DND-41 (cell line): ENCODE measurements at regions not wholly inside any gene's neighbourhood (a gene's known extent, or its start where the extent isn't known, plus 50 kb on each side); places are given as distances from the start of the nearest gene placed in this dataset.

Experiments used
- EZH2 ChIP-seq: IDR thresholded peaks from 3 replicates; pipeline ENCODE4 v1.6.1; 2012; ENCODE audit warnings: borderline replicate concordance, low read depth, mild to moderate bottlenecking, moderate library complexity, low read length, inconsistent platforms; ENCODE audit not compliant: severe bottlenecking
- TF ChIP-seq, protein P1 (sequence below): IDR thresholded peaks from 2 replicates; pipeline ENCODE4 v1.5.1; 2012; ENCODE audit warnings: borderline replicate concordance, low read length, moderate library complexity, mild to moderate bottlenecking; ENCODE audit not compliant: poor library complexity, severe bottlenecking; ENCODE audit errors: extremely low read depth

DNA sequence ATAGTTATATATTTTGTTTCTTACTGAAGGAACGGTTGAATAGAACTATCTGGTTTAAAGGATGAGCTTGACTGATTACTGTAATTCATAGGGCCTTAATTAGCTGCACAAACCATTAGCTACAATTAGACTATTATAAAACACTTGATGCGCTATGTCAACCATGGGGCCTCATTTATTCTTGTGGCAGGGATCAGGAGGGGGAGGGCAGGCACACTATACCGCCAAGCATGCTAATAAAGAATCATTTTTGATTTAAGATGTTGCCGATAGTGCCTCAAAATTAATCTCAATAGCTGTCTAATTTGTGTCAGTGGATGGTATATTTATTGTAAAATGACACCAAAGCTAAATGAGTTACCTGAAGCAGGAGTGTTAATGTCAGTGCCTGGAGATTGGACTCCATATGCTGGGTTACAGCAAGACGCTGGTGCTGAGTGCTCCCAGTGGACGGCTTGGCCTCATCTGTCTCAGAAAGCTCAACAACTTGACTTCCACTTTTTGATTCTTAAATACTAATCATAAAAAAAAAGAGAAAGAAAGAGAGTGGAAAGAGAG is 1007.0 kb upstream of the CELF4 start:
- TF ChIP-seq, protein P1, sequence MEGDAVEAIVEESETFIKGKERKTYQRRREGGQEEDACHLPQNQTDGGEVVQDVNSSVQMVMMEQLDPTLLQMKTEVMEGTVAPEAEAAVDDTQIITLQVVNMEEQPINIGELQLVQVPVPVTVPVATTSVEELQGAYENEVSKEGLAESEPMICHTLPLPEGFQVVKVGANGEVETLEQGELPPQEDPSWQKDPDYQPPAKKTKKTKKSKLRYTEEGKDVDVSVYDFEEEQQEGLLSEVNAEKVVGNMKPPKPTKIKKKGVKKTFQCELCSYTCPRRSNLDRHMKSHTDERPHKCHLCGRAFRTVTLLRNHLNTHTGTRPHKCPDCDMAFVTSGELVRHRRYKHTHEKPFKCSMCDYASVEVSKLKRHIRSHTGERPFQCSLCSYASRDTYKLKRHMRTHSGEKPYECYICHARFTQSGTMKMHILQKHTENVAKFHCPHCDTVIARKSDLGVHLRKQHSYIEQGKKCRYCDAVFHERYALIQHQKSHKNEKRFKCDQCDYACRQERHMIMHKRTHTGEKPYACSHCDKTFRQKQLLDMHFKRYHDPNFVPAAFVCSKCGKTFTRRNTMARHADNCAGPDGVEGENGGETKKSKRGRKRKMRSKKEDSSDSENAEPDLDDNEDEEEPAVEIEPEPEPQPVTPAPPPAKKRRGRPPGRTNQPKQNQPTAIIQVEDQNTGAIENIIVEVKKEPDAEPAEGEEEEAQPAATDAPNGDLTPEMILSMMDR = no peak
- no peak for TF ChIP-seq EZH2
